ENCODE measurements at regions not wholly inside any gene's neighbourhood (a gene's known extent, or its start where the extent isn't known, plus 50 kb on each side); places are given as distances from the start of the nearest gene placed in this dataset.

GRCh38 chr11:134521452-134522289 is 109.6 kb upstream of the B3GAT1 start:
- Histone ChIP-seq H3K9me3 (no peaks in the 10 kb centered on the region), H3K4me1 (no peaks in the 10 kb centered on the region), H3K27me3 (peaks cover 41% of the 10 kb centered on the region), H3K27ac (no peak overlapping the region), H3K4me3 (no peak overlapping the region), H3K36me3 (no peaks in the 10 kb centered on the region)
- WGBS, 2 donors (ENCODE audit: low coverage in 1 of 2), result 75 to 89% methylated on average over 6 to 7 of the region's 18 CpGs
- TF ChIP-seq POLR2AphosphoS5 (IDR thresholded peaks at IDR 0.05), result no peak
- TF ChIP-seq POLR2A (IDR thresholded peaks at IDR 0.05), result no peak
- TF ChIP-seq CTCF (IDR thresholded peaks at IDR 0.05), result no peak
- no peak for TF ChIP-seq EP300 (IDR thresholded peaks at IDR 0.05)
- ATAC-seq, result no peak

- H3K27ac ChIP-seq, result no peak overlapping the region
- 91 to 92% methylated on average over 8 to 14 of the region's 14 CpGs for WGBS, 2 donors (ENCODE audit: low coverage in 1 of 2)
- no peak overlapping the region for H3K4me3 ChIP-seq
- peaks cover 47% of the 10 kb centered on the region for H3K27me3 ChIP-seq
- H3K4me1 ChIP-seq, result no peaks in the 10 kb centered on the region
- ATAC-seq, result no peak
- TF ChIP-seq CTCF (IDR thresholded peaks at IDR 0.05) (no peak), POLR2A (IDR thresholded peaks at IDR 0.05) (no peak), EP300 (IDR thresholded peaks at IDR 0.05) (no peak), POLR2AphosphoS5 (IDR thresholded peaks at IDR 0.05) (no peak)
- no peaks in the 10 kb centered on the region for H3K36me3 ChIP-seq
- H3K9me3 ChIP-seq, result no peaks in the 10 kb centered on the region
Observed at GRCh38 chr11:134521001-134521400, 109.0 kb upstream of the B3GAT1 start.

GRCh38 chr11:134519788-134520187 is 107.7 kb upstream of the B3GAT1 start:
- WGBS, 2 donors (ENCODE audit: low coverage in 1 of 2), result 29% methylated on average over 2 of the region's 7 CpGs; no CpG with 5 or more reads in 1 of the 2 donors
- Histone ChIP-seq H3K36me3 (no peaks in the 10 kb centered on the region), H3K4me3 (no peak overlapping the region), H3K27ac (no peak overlapping the region), H3K9me3 (no peaks in the 10 kb centered on the region), H3K27me3 (peaks cover 58% of the 10 kb centered on the region), H3K4me1 (no peaks in the 10 kb centered on the region)
- TF ChIP-seq CTCF (IDR thresholded peaks at IDR 0.05) (no peak), POLR2A (IDR thresholded peaks at IDR 0.05) (no peak), POLR2AphosphoS5 (IDR thresholded peaks at IDR 0.05) (no peak), EP300 (IDR thresholded peaks at IDR 0.05) (no peak)
- ATAC-seq, result no peak

DNA sequence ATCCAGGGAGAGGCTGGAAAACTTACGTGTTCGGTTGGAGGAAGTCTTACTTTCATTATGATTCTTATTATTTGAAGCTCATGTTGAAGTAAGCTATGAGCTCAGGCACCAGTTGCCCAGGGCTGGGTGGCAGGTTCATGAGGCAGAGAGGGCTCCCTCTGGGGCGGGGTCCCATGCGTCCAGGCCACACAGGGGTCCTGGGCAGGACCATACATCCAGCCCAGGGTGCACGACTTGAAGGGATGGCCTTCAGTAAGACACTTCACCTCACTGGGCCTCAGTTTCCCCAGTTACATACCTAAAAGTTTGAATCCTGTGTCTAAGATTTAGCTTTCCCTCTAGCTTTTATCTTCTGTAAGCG is 107.3 kb upstream of the B3GAT1 start:
- 74% methylated on average over 3 of the region's 6 CpGs; no CpG with 5 or more reads in 1 of the 2 donors for WGBS, 2 donors (ENCODE audit: low coverage in 1 of 2)
- TF ChIP-seq POLR2A (IDR thresholded peaks at IDR 0.05) (no peak), CTCF (IDR thresholded peaks at IDR 0.05) (no peak), POLR2AphosphoS5 (IDR thresholded peaks at IDR 0.05) (no peak), EP300 (IDR thresholded peaks at IDR 0.05) (no peak)
- H3K9me3 ChIP-seq, result no peaks in the 10 kb centered on the region

More for the DNA sequence above, 107.3 kb upstream of the B3GAT1 start:
- Histone ChIP-seq H3K27me3 (peaks cover 63% of the 10 kb centered on the region), H3K4me3 (no peak overlapping the region), H3K36me3 (no peaks in the 10 kb centered on the region), H3K4me1 (no peaks in the 10 kb centered on the region), H3K27ac (no peak overlapping the region)
- ATAC-seq, result no peak
